OCI-LY1 (cell line): ENCODE measurements at regions not wholly inside any gene's neighbourhood (a gene's known extent, or its start where the extent isn't known, plus 50 kb on each side); places are given as distances from the start of the nearest gene placed in this dataset.

Experiments used
- H2AFZ ChIP-seq: fragments of 200-600 bp; sonication (generic), shearing (Covaris generic); 2 replicates; pipeline ENCODE4 v1.6.0; 2014; ENCODE audit warnings: antibody characterized with exemption, mild to moderate bottlenecking, low read length
- H3F3A ChIP-seq: fragments of 200-600 bp; sonication (generic), shearing (Covaris generic); 2 replicates; pipeline ENCODE4 v1.6.0; 2014; ENCODE audit warnings: mild to moderate bottlenecking, antibody characterized with exemption, low read length, moderate library complexity; ENCODE audit not compliant: insufficient read depth
- H3K27ac ChIP-seq: fragments of 200-600 bp; sonication (generic); 2 replicates; pipeline ENCODE4 v1.5.1; 2014; ENCODE audit warnings: low read length, mixed run types, mild to moderate bottlenecking, low read depth; ENCODE audit not compliant: poor library complexity, severe bottlenecking
- H3K27me3 ChIP-seq: fragments of 200-600 bp; sonication (generic); 2 replicates; pipeline ENCODE4 v1.6.0; 2014; ENCODE audit warnings: antibody characterized with exemption, mild to moderate bottlenecking, low read length, moderate library complexity; ENCODE audit not compliant: insufficient read depth
- H3K36me3 ChIP-seq: fragments of 200-600 bp; sonication (generic); 2 replicates; pipeline ENCODE4 v1.6.1; 2014; ENCODE audit warnings: mild to moderate bottlenecking, antibody characterized with exemption, low read length, moderate library complexity, mixed read lengths; ENCODE audit not compliant: insufficient read depth
- H3K4me1 ChIP-seq: fragments of 200-600 bp; sonication (generic); 2 replicates; pipeline ENCODE4 v1.5.1; 2014; ENCODE audit warnings: mild to moderate bottlenecking, low read length, moderate library complexity; ENCODE audit not compliant: insufficient read depth, severe bottlenecking
- H3K4me2 ChIP-seq: fragments of 200-600 bp; sonication (generic), shearing (Covaris generic); 2 replicates; pipeline ENCODE4 v1.6.1; 2014; ENCODE audit warnings: low read length
- H3K4me3 ChIP-seq: fragments of 200-600 bp; sonication (generic); 2 replicates; pipeline ENCODE4 v1.5.1; 2014; ENCODE audit warnings: low read length, low read depth, mild to moderate bottlenecking, mixed read lengths; ENCODE audit not compliant: poor library complexity, severe bottlenecking
- H3K79me2 ChIP-seq: fragments of 200-600 bp; shearing (Covaris generic); 2 replicates; pipeline ENCODE4 v1.6.1; 2016; ENCODE audit warnings: mixed run types, low read length, mixed read lengths; ENCODE audit not compliant: insufficient read depth
- H3K9ac ChIP-seq: fragments of 200-600 bp; sonication (generic), shearing (Covaris generic); 2 replicates; pipeline ENCODE4 v1.6.1; 2014; ENCODE audit warnings: mild to moderate bottlenecking, low read length, mixed read lengths
- H3K9me2 ChIP-seq: fragments of 200-600 bp; sonication (generic), shearing (Covaris generic); 2 replicates; pipeline ENCODE4 v1.6.1; 2014; ENCODE audit warnings: low read depth, mild to moderate bottlenecking, low read length, mixed read lengths
- H3K9me3 ChIP-seq: fragments of 200-600 bp; shearing (Covaris generic); 2 replicates; pipeline ENCODE4 v1.6.1; 2014; ENCODE audit warnings: low read length, mixed read lengths
- H4K20me1 ChIP-seq: fragments of 200-600 bp; sonication (generic), shearing (Covaris generic); 2 replicates; pipeline ENCODE4 v1.6.0; 2016; ENCODE audit warnings: mild to moderate bottlenecking, low read length; ENCODE audit not compliant: insufficient read depth
- EZH2 ChIP-seq: fragments of 200-600 bp; sonication (generic), shearing (Covaris generic); IDR thresholded peaks from 2 replicates; pipeline ENCODE4 v1.8.0; 2017; ENCODE audit warnings: borderline replicate concordance, mixed run types, mild to moderate bottlenecking, antibody characterized with exemption, low read length, moderate library complexity, mixed read lengths
- TF ChIP-seq, protein P1 (sequence below): fragments of 200-600 bp; sonication (generic), shearing (Covaris generic); IDR thresholded peaks from 2 replicates; pipeline ENCODE4 v1.5.1; 2017; ENCODE audit warnings: mild to moderate bottlenecking, antibody characterized with exemption, low read length, moderate library complexity, mixed read lengths

GRCh38 chr5:89147031-89147430 lies 264.0 kb upstream of the MEF2C start:
- Histone ChIP-seq H3K9ac (no peak overlapping the region), H3K79me2 (no peaks in the 10 kb centered on the region), H4K20me1 (no peaks in the 10 kb centered on the region), H3K27ac (no peak overlapping the region), H3K27me3 (no peaks in the 10 kb centered on the region), H3K9me3 (no peaks in the 10 kb centered on the region), H3K4me2 (no peak overlapping the region), H2AFZ (no peak overlapping the region), H3K4me3 (no peak overlapping the region), H3K36me3 (no peaks in the 10 kb centered on the region), H3F3A (no peaks in the 10 kb centered on the region), H3K9me2 (no peaks in the 10 kb centered on the region), H3K4me1 (no peaks in the 10 kb centered on the region)
- TF ChIP-seq, protein P1, sequence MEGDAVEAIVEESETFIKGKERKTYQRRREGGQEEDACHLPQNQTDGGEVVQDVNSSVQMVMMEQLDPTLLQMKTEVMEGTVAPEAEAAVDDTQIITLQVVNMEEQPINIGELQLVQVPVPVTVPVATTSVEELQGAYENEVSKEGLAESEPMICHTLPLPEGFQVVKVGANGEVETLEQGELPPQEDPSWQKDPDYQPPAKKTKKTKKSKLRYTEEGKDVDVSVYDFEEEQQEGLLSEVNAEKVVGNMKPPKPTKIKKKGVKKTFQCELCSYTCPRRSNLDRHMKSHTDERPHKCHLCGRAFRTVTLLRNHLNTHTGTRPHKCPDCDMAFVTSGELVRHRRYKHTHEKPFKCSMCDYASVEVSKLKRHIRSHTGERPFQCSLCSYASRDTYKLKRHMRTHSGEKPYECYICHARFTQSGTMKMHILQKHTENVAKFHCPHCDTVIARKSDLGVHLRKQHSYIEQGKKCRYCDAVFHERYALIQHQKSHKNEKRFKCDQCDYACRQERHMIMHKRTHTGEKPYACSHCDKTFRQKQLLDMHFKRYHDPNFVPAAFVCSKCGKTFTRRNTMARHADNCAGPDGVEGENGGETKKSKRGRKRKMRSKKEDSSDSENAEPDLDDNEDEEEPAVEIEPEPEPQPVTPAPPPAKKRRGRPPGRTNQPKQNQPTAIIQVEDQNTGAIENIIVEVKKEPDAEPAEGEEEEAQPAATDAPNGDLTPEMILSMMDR, result no peak
- TF ChIP-seq EZH2, result no peak

DNA sequence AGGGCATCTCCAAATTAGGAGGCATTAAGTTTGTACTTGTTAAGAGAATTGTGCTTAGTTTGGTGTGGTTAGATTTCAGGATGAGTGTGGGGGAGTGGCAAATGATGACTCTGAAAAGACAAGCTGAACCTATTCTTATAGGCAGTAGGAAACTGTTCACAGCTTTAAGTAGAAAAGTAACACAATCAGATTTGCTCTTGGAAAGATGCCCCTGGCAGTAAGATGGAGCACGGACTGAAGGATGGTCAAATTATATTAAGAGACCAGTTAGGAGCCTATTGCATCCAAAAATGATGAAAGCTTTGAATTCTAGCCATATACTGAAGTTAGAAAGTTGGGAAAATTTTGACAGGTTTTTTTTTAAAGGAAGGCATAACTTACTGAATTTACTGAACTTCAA lies 254.2 kb upstream of the MEF2C start:
- Histone ChIP-seq H3K9ac (no peak overlapping the region), H3K4me3 (no peak overlapping the region), H3K4me2 (no peak overlapping the region), H3K27ac (no peak overlapping the region), H3K9me2 (no peaks in the 10 kb centered on the region), H3F3A (no peaks in the 10 kb centered on the region), H3K27me3 (no peaks in the 10 kb centered on the region), H3K9me3 (no peaks in the 10 kb centered on the region), H3K36me3 (no peaks in the 10 kb centered on the region), H2AFZ (no peak overlapping the region), H3K4me1 (peaks cover 4% of the 10 kb centered on the region), H3K79me2 (no peaks in the 10 kb centered on the region), H4K20me1 (no peaks in the 10 kb centered on the region)
- TF ChIP-seq, protein P1, result no peak
- TF ChIP-seq EZH2, result no peak

- H3K4me2 ChIP-seq, result no peak overlapping the region
- H2AFZ ChIP-seq, result no peak overlapping the region
- H3F3A ChIP-seq, result no peaks in the 10 kb centered on the region
- H3K79me2 ChIP-seq, result no peaks in the 10 kb centered on the region
- H3K36me3 ChIP-seq, result no peaks in the 10 kb centered on the region
- TF ChIP-seq EZH2, result no peak
- TF ChIP-seq, protein P1, result no peak
- H4K20me1 ChIP-seq, result no peaks in the 10 kb centered on the region
- no peak overlapping the region for H3K4me3 ChIP-seq
- H3K9me3 ChIP-seq, result no peaks in the 10 kb centered on the region
- H3K9ac ChIP-seq, result no peak overlapping the region
- no peak overlapping the region for H3K27ac ChIP-seq
- H3K4me1 ChIP-seq, result peaks cover 4% of the 10 kb centered on the region
- no peaks in the 10 kb centered on the region for H3K9me2 ChIP-seq
- no peaks in the 10 kb centered on the region for H3K27me3 ChIP-seq
Observed at GRCh38 chr5:89133975-89134374, 251.0 kb upstream of the MEF2C start.
